PFSK-1 (cell line): ENCODE measurements at regions not wholly inside any gene's neighbourhood (a gene's known extent, or its start where the extent isn't known, plus 50 kb on each side); places are given as distances from the start of the nearest gene placed in this dataset.

Source experiments
- FOXP2 ChIP-seq: optimal IDR thresholded peaks from 2 replicates; pipeline ENCODE3; 2011; ENCODE audit warnings: borderline replicate concordance, control low read depth, inconsistent platforms; ENCODE audit not compliant: insufficient read depth; ENCODE audit errors: extremely low read length, extremely low read depth
- POLR2AphosphoS5 ChIP-seq: IDR thresholded peaks from 2 replicates; pipeline ENCODE4 v1.6.1; 2012; ENCODE audit warnings: low read depth, mild to moderate bottlenecking, control low read depth, low read length, moderate library complexity

GRCh38 chr13:76048675-76049375 lies 412.7 kb downstream of the LMO7 start:
- TF ChIP-seq FOXP2 (no peak), POLR2AphosphoS5 (no peak)
